A673 (cell line): ENCODE measurements at regions not wholly inside any gene's neighbourhood (a gene's known extent, or its start where the extent isn't known, plus 50 kb on each side); places are given as distances from the start of the nearest gene placed in this dataset.

Experiments
- CTCF ChIP-seq: fragments of 300-800, 200-600 bp; sonication (generic); conservative IDR thresholded peaks from 2 replicates; pipeline ENCODE4 v1.5.1; 2017; ENCODE audit warnings: low read depth, mild to moderate bottlenecking, antibody characterized with exemption, low read length, moderate library complexity, mixed read lengths
- EZH2 ChIP-seq: fragments of 200-600 bp; sonication (generic); IDR thresholded peaks from 2 replicates; pipeline ENCODE4 v1.6.1; 2017; ENCODE audit warnings: borderline replicate concordance, low read depth, mild to moderate bottlenecking, mixed read lengths, antibody characterized with exemption, low read length; ENCODE audit not compliant: poor library complexity, severe bottlenecking

GRCh38 chr2:236510034-236510433 is 59.6 kb upstream of the ACKR3 start:
- TF ChIP-seq CTCF (no peak), EZH2 (no peak)
